ENCODE measurements at regions not wholly inside any gene's neighbourhood (a gene's known extent, or its start where the extent isn't known, plus 50 kb on each side); places are given as distances from the start of the nearest gene placed in this dataset.

DNA sequence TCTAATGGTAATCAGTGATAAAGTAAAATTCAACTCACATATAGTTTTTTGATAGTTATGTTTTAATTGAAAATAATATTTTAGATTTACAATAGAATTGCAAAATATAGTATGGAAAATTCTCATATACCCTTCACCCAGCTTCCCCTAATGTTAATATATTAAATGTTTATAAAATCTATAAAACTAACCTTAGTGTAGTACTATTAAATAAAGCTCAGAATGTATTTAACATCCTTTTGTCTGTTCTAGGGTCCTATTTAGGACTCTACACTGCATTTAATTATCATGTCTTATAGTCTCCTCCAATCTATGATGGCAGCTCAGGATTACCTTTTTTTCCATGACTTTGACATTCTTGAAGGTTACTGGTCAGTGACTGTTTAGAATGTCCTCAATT, 389.2 kb downstream of the LMX1A start:
- TF ChIP-seq DIDO1 (tag; IDR thresholded peaks at IDR 0.05; ENCODE audit: low read depth) (no peak), RFX1 (IDR thresholded peaks at IDR 0.05) (no peak), HNRNPUL1 (IDR thresholded peaks at IDR 0.05; ENCODE audit: low read length) (no peak), FOXJ3 (CRISPR knock-in tag; IDR thresholded peaks at IDR 0.05) (no peak), LCOR (CRISPR knock-in tag; IDR thresholded peaks at IDR 0.05) (no peak), TAF9B (IDR thresholded peaks at IDR 0.05; ENCODE audit: partially characterized antibody) (no peak), OTX1 (CRISPR knock-in tag; IDR thresholded peaks at IDR 0.05) (no peak), FOXK2 (conservative IDR thresholded peaks at IDR 0.05 in 1 of 2, IDR thresholded peaks at IDR 0.05 in 1 of 2; ENCODE audit: low read depth in 2 of 2) (no peak), MEF2A (IDR thresholded peaks at IDR 0.05; ENCODE audit: control insufficient read depth, low read depth, low read length) (no peak), ZBTB33 (CRISPR knock-in tag; IDR thresholded peaks at IDR 0.05) (no peak), ZNF668 (CRISPR knock-in tag; IDR thresholded peaks at IDR 0.05) (no peak), ATF3 (IDR thresholded peaks at IDR 0.05) (no peak), ATF3 (CRISPR knock-in tag; conservative IDR thresholded peaks at IDR 0.05) (no peak), NR2C2 (CRISPR knock-in tag; IDR thresholded peaks at IDR 0.05) (no peak), NR2C2 (tag; IDR thresholded peaks at IDR 0.05) (no peak)
- TF ChIP-seq, protein P1, sequence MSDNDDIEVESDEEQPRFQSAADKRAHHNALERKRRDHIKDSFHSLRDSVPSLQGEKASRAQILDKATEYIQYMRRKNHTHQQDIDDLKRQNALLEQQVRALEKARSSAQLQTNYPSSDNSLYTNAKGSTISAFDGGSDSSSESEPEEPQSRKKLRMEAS (CRISPR knock-in tag; IDR thresholded peaks at IDR 0.05), result no peak
- TF ChIP-seq, protein P2, sequence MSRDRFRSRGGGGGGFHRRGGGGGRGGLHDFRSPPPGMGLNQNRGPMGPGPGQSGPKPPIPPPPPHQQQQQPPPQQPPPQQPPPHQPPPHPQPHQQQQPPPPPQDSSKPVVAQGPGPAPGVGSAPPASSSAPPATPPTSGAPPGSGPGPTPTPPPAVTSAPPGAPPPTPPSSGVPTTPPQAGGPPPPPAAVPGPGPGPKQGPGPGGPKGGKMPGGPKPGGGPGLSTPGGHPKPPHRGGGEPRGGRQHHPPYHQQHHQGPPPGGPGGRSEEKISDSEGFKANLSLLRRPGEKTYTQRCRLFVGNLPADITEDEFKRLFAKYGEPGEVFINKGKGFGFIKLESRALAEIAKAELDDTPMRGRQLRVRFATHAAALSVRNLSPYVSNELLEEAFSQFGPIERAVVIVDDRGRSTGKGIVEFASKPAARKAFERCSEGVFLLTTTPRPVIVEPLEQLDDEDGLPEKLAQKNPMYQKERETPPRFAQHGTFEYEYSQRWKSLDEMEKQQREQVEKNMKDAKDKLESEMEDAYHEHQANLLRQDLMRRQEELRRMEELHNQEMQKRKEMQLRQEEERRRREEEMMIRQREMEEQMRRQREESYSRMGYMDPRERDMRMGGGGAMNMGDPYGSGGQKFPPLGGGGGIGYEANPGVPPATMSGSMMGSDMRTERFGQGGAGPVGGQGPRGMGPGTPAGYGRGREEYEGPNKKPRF (IDR thresholded peaks at IDR 0.05; ENCODE audit: low read depth, low read length), result no peak
- H3K4me2 ChIP-seq (ENCODE audit: insufficient read depth, low read length), result no peak overlapping the region
- in situ Hi-C loops (cut with MboI), result no loop called here
- H3K9ac ChIP-seq (ENCODE audit: insufficient read depth in 1 of 2, low read depth in 2 of 2, low read length in 2 of 2), result no peak overlapping the region
- no peaks in the 10 kb centered on the region for H3K79me2 ChIP-seq (ENCODE audit: control insufficient read depth, insufficient read depth, low read length)
- no peak for ATAC-seq
- no peak overlapping the region for H3K27ac ChIP-seq (ENCODE audit: extremely low read depth, low read depth, low read length)
- intact Hi-C loops (cut with micrococcal nuclease), result no loop called here
- ChIA-PET POLR2A (interaction anchor here (0.6 to 1.0 kb wide), 2 partner anchors 21 to 64 kb away, joined by 3 read pairs; no protein-coding TSS in a partner anchor), CTCF (ENCODE audit: low intra/inter-chr PET ratio) (no interaction called here)
- H3K27me3 ChIP-seq (ENCODE audit: control insufficient read depth in 2 of 2, insufficient read depth in 2 of 2, low read length in 2 of 2), result no peaks in the 10 kb centered on the region
- H3K9me3 ChIP-seq (replicated peaks; ENCODE audit: control insufficient read depth, insufficient read depth, low read depth, low read length), result no peaks in the 10 kb centered on the region
- H2AFZ ChIP-seq (ENCODE audit: low read depth, low read length), result no peak overlapping the region
- no peaks in the 10 kb centered on the region for H3K4me1 ChIP-seq (replicated peaks in 1 of 2; ENCODE audit: control insufficient read depth in 2 of 2, insufficient read depth in 2 of 2, low read length in 2 of 2)
- BruUV-seq (replicated peaks), result no TSS peak
- no peaks in the 10 kb centered on the region for H3K9me1 ChIP-seq (ENCODE audit: control insufficient read depth, insufficient read depth, low read length)
- H3K4me3 ChIP-seq, result no peak overlapping the region
- H3K36me3 ChIP-seq (ENCODE audit: control insufficient read depth, insufficient read depth, low read length), result no peaks in the 10 kb centered on the region
- no peak for DNase-seq (ENCODE audit: extremely low read depth in 1 of 4, low spot score in 3 of 4)
- no peaks in the 10 kb centered on the region for H4K20me1 ChIP-seq (replicated peaks; ENCODE audit: control insufficient read depth, insufficient read depth, low read length)
- no peak for FAIRE-seq
